Kidney (tissue), 13 donors: ENCODE measurements at regions not wholly inside any gene's neighbourhood (a gene's known extent, or its start where the extent isn't known, plus 50 kb on each side); places are given as distances from the start of the nearest gene placed in this dataset.

Experiments used
- DNase-seq, 5 donors: peaks; one replicate each; pipeline ENCODE4 v3.0.0-alpha.2; 2013 to 2020
- FAIRE-seq: peaks from 2 replicates; lab custom pipeline; 2012; peaks lifted over from hg19 to GRCh38; lab: Jason Lieb, UNC
- H3K27ac ChIP-seq, 2 donors: one replicate each; pipeline ENCODE4 v1.7.0; 2013; ENCODE audit warnings: low read depth in 2 of 2, low read length in 2 of 2, inconsistent platforms in 1 of 2
- H3K27me3 ChIP-seq: one replicate; pipeline ENCODE4 v1.7.1; 2013; ENCODE audit warnings: low read length, inconsistent platforms; ENCODE audit not compliant: control insufficient read depth, insufficient read depth
- H3K36me3 ChIP-seq, 3 donors: one replicate each; pipeline versions ENCODE4 v1.7.0 to v1.7.1; 2013; ENCODE audit warnings: low read length in 3 of 3, control low read depth in 1 of 3, inconsistent platforms in 1 of 3; ENCODE audit not compliant: insufficient read depth in 3 of 3, control insufficient read depth in 2 of 3
- H3K4me1 ChIP-seq, 3 donors: one replicate each; pipeline versions ENCODE4 v1.7.0 to v1.7.1; 2013; ENCODE audit warnings: low read length in 3 of 3, inconsistent platforms in 1 of 3, low read depth in 1 of 3; ENCODE audit not compliant: control insufficient read depth in 2 of 3, insufficient read depth in 2 of 3
- H3K4me3 ChIP-seq, 3 donors: one replicate each; pipeline versions ENCODE4 v1.7.0 to v1.8.1; 2013; ENCODE audit warnings: low read length in 3 of 3, control low read depth in 1 of 3, inconsistent platforms in 1 of 3
- H3K9ac ChIP-seq, 3 donors: one replicate each; pipeline versions ENCODE4 v1.7.0 to v1.7.1; 2013; ENCODE audit warnings: low read length in 3 of 3, control low read depth in 1 of 3, inconsistent platforms in 1 of 3
- H3K9me3 ChIP-seq, 3 donors: one replicate each; pipeline versions ENCODE4 v1.7.0 to v1.7.1; 2013; ENCODE audit warnings: low read length in 3 of 3, control low read depth in 1 of 3, inconsistent platforms in 1 of 3; ENCODE audit not compliant: control insufficient read depth in 2 of 3, insufficient read depth in 1 of 3
- CTCF ChIP-seq: IDR thresholded peaks from 3 replicates; pipeline ENCODE4 v1.5.1; 2012; ENCODE audit warnings: mild to moderate bottlenecking, moderate library complexity, borderline replicate concordance; ENCODE audit not compliant: insufficient read depth; ENCODE audit errors: extremely low read depth
- intact Hi-C: fragments of 100-400 bp; cut with DNase I; formaldehyde crosslinking; loops from one replicate; pipeline ENCODE4 v1.11.1; 2022
- donor health status: control.
- donor health status: control.
- donor health status: control.
- donor health status: control.
- donor health status: control.
- donor health status: DM: yes; HTN: yes; CAD: no.
- donor health status: Normal renal cell carcinoma (clear cell type).

GRCh38 chr12:9351136-9351535 is 142.9 kb upstream of the PZP start:
- Histone ChIP-seq H3K36me3 (no peaks in the 10 kb centered on the region), H3K9me3 (peaks cover 0 to 12% (median 0%) of the 10 kb centered on the region in 3 donors), H3K27me3 (no peaks in the 10 kb centered on the region), H3K4me1 (no peaks in the 10 kb centered on the region), H3K27ac (no peak overlapping the region), H3K9ac (no peak overlapping the region), H3K4me3 (no peak overlapping the region)
- intact Hi-C loops = no loop called here
- TF ChIP-seq CTCF = no peak
- DNase-seq (no peak), FAIRE-seq (no peak)

- TF ChIP-seq CTCF = no peak
- Histone ChIP-seq H3K4me1 (no peaks in the 10 kb centered on the region), H3K36me3 (no peaks in the 10 kb centered on the region), H3K4me3 (no peak overlapping the region), H3K27ac (no peak overlapping the region), H3K9ac (no peak overlapping the region), H3K27me3 (no peaks in the 10 kb centered on the region), H3K9me3 (peaks cover 0 to 12% (median 0%) of the 10 kb centered on the region in 3 donors)
- DNase-seq = no peak
- no peak for FAIRE-seq
- intact Hi-C loops = no loop called here
Measured at GRCh38 chr12:9349888-9350885, 142.0 kb upstream of the PZP start.

GRCh38 chr12:9348906-9349518 is 140.8 kb upstream of the PZP start:
- no peak for TF ChIP-seq CTCF
- H3K36me3 ChIP-seq = no peaks in the 10 kb centered on the region
- no peak overlapping the region for H3K9ac ChIP-seq
- no peak overlapping the region for H3K4me3 ChIP-seq
- no peak overlapping the region for H3K27ac ChIP-seq
- H3K27me3 ChIP-seq = no peaks in the 10 kb centered on the region
- no peaks in the 10 kb centered on the region for H3K4me1 ChIP-seq
- H3K9me3 ChIP-seq = peaks cover 0 to 9% (median 0%) of the 10 kb centered on the region in 3 donors
- intact Hi-C loops = no loop called here
- FAIRE-seq = no peak
- DNase-seq = no peak
